Aorta (tissue), 5 donors: ENCODE measurements at regions not wholly inside any gene's neighbourhood (a gene's known extent, or its start where the extent isn't known, plus 50 kb on each side); places are given as distances from the start of the nearest gene placed in this dataset.

Experiments
- ATAC-seq: fragments of 200-7000 bp; cut with Tn5 transposase; one replicate; pipeline ENCODE4 v1.9.1; 2022; ENCODE audit warnings: moderate library complexity; ENCODE audit not compliant: low FRiP score
- DNase-seq, 2 donors: peaks; one replicate each; pipeline ENCODE4 v3.0.0-alpha.2; 2020
- H3K27ac ChIP-seq, 2 donors: one replicate each; pipeline ENCODE4 v1.5.1; 2013; ENCODE audit warnings: low read length in 2 of 2, mild to moderate bottlenecking in 2 of 2, moderate library complexity in 2 of 2, control low read depth in 1 of 2, inconsistent platforms in 1 of 2, low read depth in 1 of 2
- H3K27me3 ChIP-seq, 2 donors: one replicate each; pipeline ENCODE4 v1.6.1; 2013; ENCODE audit warnings: control low read depth in 1 of 2, low read length in 1 of 2, mild to moderate bottlenecking in 1 of 2, moderate library complexity in 1 of 2; ENCODE audit not compliant: insufficient read depth in 2 of 2, control insufficient read depth in 1 of 2
- H3K36me3 ChIP-seq, 2 donors: one replicate each; pipeline ENCODE4 v1.6.1; 2013; ENCODE audit warnings: control low read depth in 1 of 2, low read length in 1 of 2, mild to moderate bottlenecking in 1 of 2; ENCODE audit not compliant: insufficient read depth in 2 of 2, control insufficient read depth in 1 of 2
- H3K4me1 ChIP-seq, 2 donors: one replicate each; pipeline ENCODE4 v1.6.1; 2013; ENCODE audit warnings: low read length in 2 of 2, control low read depth in 1 of 2, mild to moderate bottlenecking in 1 of 2, moderate library complexity in 1 of 2; ENCODE audit not compliant: insufficient read depth in 2 of 2, control insufficient read depth in 1 of 2
- H3K4me3 ChIP-seq, 2 donors: one replicate each; pipeline ENCODE4 v1.5.1; 2013; ENCODE audit warnings: low read length in 2 of 2, control low read depth in 1 of 2, mild to moderate bottlenecking in 1 of 2
- H3K9me3 ChIP-seq: one replicate; pipeline ENCODE4 v1.6.1; 2013; ENCODE audit warnings: mild to moderate bottlenecking, low read length; ENCODE audit not compliant: control insufficient read depth
- WGBS, 2 donors: extraction: QIAGEN DNeasy Blood & Tissue Kit; methylation state at CpG; one replicate each; pipeline ENCODE4 v1.1.7; 2013; 5-methylcytosine and 5-hydroxymethylcytosine counted together
- intact Hi-C, 2 donors: fragments of 100-400 bp; cut with DNase I; formaldehyde crosslinking; loops; one replicate each; pipeline versions ENCODE4 v1.14.2 to v1.15.0; 2022
- donor health status: healthy with polysubstance abuse.
- donor health status: Bipolar disorder and iron deficiency.
- donor health status: DM: no; HTN: no; CAD: no.
- donor health status: DM: no; HTN: no; CAD: no.
- donor health status: DM: yes; HTN: yes; CAD: no.

DNA sequence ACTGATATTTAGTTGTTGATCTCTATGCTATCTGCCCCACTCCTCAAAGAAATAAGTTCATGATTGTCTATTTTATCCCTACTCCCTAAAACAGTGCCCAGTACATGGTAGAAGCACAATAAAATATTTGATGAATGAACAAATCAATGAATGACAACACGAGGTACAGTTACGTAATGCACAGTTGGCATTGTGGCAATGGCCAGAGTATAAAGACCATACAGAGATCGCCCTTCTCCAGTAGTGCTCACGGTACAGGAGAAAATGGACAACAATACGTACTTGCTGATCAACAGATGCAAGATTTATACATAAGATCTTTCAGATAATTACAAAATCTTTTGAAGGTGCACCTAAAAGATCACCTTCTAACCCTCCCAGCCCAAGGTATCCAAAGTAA, 225.4 kb downstream of the KLF12 start:
- H3K27me3 ChIP-seq: no peaks in the 10 kb centered on the region
- H3K4me3 ChIP-seq: no peak overlapping the region
- H3K4me1 ChIP-seq: peaks cover 0 to 5% of the 10 kb centered on the region in 2 donors
- H3K27ac ChIP-seq: no peak overlapping the region
- no peak for DNase-seq
- no peak for ATAC-seq
- H3K36me3 ChIP-seq: no peaks in the 10 kb centered on the region
- H3K9me3 ChIP-seq: no peaks in the 10 kb centered on the region
- intact Hi-C loops: no loop called here
- 95 to 96% methylated on average over 5 of the region's 5 CpGs for WGBS, 2 donors

DNA sequence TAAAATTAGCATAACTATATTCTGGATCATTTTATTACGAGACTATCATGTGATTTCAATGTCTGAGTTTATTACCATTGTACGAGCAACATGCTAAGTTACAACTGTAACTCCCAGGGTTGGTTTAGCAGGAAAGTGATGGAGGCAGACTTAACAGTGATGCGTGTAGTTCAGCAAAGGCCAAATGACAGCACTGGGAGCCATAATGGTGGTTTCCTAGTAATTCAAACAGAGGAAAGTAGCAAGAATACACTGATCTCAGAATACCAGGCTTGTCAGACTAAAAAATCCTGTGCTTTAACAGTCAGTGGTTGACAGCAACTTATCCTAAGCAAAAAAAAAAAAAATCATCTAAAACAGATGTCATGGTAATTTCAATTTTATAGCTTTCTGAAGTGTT, 229.6 kb downstream of the KLF12 start:
- ATAC-seq (no peak), DNase-seq (no peak)
- Histone ChIP-seq H3K9me3 (no peaks in the 10 kb centered on the region), H3K36me3 (no peaks in the 10 kb centered on the region), H3K4me1 (peaks cover 0 to 2% of the 10 kb centered on the region in 2 donors), H3K27me3 (no peaks in the 10 kb centered on the region), H3K4me3 (no peak overlapping the region), H3K27ac (no peak overlapping the region)
- 97 to 100% methylated on average over 3 of the region's 3 CpGs for WGBS, 2 donors
- intact Hi-C loops: no loop called here

DNA sequence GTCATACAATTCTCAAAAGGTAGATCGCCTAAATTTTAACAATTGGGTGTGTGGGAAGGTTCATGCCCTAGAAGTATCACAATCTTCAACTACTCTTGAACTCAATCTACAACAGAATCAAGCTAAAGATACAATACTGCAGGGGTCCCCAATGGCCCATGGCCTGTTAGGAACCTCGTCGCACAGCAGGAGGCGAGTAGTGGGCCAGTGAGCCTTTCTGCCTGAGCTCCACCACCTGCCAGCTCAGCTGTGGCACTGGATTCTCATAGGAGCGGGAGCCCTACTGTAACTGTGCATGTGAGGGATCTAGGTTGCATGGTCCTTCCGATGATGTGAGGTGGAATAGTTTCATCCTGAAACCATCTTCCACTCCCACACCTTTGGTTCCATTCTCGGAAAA, 230.6 kb downstream of the KLF12 start:
- DNase-seq: no peak
- Histone ChIP-seq H3K36me3 (no peaks in the 10 kb centered on the region), H3K4me1 (peaks cover 0 to 7% of the 10 kb centered on the region in 2 donors), H3K27ac (no peak overlapping the region), H3K9me3 (no peaks in the 10 kb centered on the region), H3K4me3 (no peak overlapping the region), H3K27me3 (no peaks in the 10 kb centered on the region)
- intact Hi-C loops: no loop called here
- 94 to 95% methylated on average over 7 of the region's 7 CpGs for WGBS, 2 donors
- no peak for ATAC-seq

DNA sequence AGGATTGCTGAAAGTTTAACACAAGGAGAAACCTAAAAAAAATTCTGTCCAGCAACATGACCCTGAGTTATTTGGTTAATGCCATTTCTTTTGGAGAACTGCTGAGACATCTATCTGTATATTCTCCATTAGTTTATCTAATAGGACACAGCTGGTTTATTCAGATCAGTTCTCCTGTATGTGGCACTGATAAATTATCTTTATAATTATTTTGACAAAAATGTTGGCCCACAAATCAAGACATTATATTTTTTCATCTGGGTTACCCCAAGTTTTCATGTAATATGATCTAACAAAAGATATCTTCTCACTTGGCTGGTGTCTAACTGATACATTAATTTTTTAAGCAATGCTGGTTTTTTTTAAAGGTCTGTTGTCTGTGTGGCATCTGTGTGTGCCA, 231.4 kb downstream of the KLF12 start:
- Histone ChIP-seq H3K36me3 (no peaks in the 10 kb centered on the region), H3K4me1 (peaks cover 0 to 7% of the 10 kb centered on the region in 2 donors), H3K27ac (no peak overlapping the region), H3K9me3 (no peaks in the 10 kb centered on the region), H3K4me3 (no peak overlapping the region), H3K27me3 (no peaks in the 10 kb centered on the region)
- ATAC-seq (no peak), DNase-seq (no peak)
- intact Hi-C loops: no loop called here

DNA sequence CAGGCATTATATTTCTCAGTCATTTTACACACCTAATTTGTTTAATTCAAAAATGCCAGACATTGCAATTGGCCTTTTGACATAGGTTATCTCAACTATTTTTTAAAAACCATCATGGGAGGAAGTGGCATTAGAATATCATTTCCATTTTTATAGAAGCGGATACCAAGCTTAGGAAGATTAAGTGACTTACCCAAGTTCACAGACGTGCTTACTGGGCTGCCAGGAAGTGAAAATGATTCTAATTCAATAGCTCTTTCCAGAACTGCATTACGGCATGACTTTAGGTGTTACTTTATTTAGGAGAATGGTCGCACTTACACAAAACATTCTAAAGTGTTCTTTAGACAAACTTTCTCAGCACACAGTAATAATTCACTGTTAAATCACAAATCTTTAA, 231.9 kb downstream of the KLF12 start:
- H3K9me3 ChIP-seq: no peaks in the 10 kb centered on the region
- DNase-seq: no peak
- no peak overlapping the region for H3K27ac ChIP-seq
- intact Hi-C loops: no loop called here
- no peaks in the 10 kb centered on the region for H3K36me3 ChIP-seq
- H3K4me1 ChIP-seq: peaks cover 0 to 7% of the 10 kb centered on the region in 2 donors
- WGBS, 2 donors: 55 to 57% methylated on average over 4 of the region's 4 CpGs
- no peaks in the 10 kb centered on the region for H3K27me3 ChIP-seq
- ATAC-seq: no peak
- H3K4me3 ChIP-seq: no peak overlapping the region

DNA sequence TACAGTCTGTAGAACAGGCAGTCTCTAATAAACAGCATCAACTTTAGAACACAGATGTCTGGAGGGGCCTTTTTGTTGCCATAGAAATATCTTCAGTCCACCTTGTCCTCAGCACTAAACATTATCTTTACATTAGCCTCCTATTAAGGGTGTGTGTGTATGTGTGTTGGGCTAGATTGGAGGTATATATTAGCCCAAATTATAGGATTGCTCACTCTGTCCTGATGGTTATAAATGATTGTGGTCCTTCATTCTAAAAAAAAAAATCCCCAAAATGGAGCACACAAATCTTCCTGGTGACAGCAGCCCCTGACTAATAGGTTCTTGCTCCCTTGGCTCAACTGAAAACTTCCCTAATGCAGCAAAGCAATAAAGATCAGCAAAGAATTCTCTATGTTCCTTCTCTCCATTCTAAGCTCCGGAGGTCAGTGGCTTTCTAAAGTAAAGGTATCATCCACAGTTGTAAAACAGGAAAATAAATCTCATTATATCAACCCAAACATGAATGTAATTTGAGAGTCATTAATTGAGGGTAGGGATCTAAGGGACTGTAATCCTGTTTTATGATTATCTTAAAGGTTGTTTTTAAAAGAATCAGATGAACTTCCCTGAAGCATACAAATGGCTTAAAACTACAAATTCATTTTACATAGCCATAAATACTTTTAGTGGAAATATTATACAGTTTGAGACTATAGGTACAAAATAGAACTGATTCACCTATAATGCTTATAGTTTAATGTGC, 232.7 kb downstream of the KLF12 start:
- intact Hi-C loops: no loop called here
- Histone ChIP-seq H3K27ac (no peak overlapping the region), H3K36me3 (no peaks in the 10 kb centered on the region), H3K4me3 (no peak overlapping the region), H3K27me3 (no peaks in the 10 kb centered on the region), H3K9me3 (no peaks in the 10 kb centered on the region), H3K4me1 (peaks cover 0 to 7% of the 10 kb centered on the region in 2 donors)
- DNase-seq (no peak), ATAC-seq (no peak)
- WGBS, 2 donors: 83 to 86% methylated on average over 1 of the region's 1 CpG

DNA sequence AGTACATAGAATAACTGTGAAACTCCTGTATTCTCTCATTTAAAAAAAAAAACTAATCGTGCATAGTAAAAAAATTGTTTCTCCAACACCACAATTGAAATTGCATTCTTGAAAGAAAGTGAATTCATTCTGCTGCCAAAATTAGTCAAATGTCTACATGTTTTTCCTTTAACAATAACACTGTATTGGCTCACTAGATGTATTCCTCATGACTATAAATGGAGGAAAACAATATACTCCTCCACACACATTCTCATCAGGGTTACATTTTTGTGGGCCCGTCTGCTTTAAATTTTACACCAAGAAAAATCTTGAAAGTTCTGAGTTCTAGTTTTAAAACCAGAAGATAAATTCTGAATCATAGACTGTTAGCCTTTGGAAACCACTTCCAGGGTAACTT, 233.6 kb downstream of the KLF12 start:
- Histone ChIP-seq H3K4me3 (no peak overlapping the region), H3K27me3 (no peaks in the 10 kb centered on the region), H3K4me1 (peaks cover 0 to 7% of the 10 kb centered on the region in 2 donors), H3K36me3 (no peaks in the 10 kb centered on the region), H3K9me3 (no peaks in the 10 kb centered on the region), H3K27ac (no peak overlapping the region)
- intact Hi-C loops: no loop called here
- no peak for DNase-seq
- WGBS, 2 donors: 5 to 10% methylated on average over 2 of the region's 2 CpGs
- no peak for ATAC-seq

DNA sequence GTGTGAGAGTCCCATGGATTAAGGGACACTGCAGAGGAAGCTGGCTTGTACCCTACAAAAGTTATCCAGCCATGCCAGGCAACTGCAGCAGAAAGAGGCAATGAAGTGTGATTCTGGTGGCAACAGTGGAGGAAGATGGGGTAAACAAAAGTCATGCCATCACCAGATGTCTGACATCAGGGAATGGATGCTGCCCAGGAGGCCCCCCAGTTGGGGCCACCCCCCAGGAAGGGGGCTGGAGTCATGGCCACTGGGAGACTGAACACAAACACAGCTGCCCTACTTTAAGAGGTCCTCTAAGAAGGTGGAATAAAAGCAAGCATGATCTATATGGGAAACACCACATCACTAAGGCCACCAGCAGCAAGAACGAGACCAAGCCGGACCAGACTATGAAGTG, 235.3 kb downstream of the KLF12 start:
- no peak overlapping the region for H3K27ac ChIP-seq
- no peaks in the 10 kb centered on the region for H3K9me3 ChIP-seq
- intact Hi-C loops: no loop called here
- no peak for DNase-seq
- WGBS, 2 donors: 98% methylated on average over 2 of the region's 2 CpGs
- no peak for ATAC-seq
- no peaks in the 10 kb centered on the region for H3K27me3 ChIP-seq
- H3K36me3 ChIP-seq: no peaks in the 10 kb centered on the region
- H3K4me1 ChIP-seq: peaks cover 0 to 7% of the 10 kb centered on the region in 2 donors
- no peak overlapping the region for H3K4me3 ChIP-seq

DNA sequence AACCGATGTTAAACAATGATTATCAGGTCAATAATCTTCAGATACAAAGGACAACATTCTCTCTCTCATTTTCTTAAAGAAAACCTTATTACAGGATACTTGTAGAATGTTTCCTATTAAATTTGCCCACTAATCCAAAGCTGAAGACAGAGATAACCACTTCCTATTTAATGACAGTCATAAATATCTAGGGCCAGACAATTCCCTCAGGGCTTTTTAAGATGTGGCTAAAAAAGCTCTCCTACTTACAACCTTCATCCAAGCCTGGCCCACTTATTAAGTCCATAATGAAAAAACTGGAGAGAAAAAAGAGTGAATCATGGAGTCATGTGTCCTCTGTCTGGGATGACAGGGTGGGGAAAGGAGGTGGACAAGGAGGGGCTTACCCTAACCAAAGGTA, 235.9 kb downstream of the KLF12 start:
- DNase-seq (no peak), ATAC-seq (no peak)
- intact Hi-C loops: no loop called here
- Histone ChIP-seq H3K36me3 (no peaks in the 10 kb centered on the region), H3K9me3 (no peaks in the 10 kb centered on the region), H3K4me3 (no peak overlapping the region), H3K27ac (no peak overlapping the region), H3K4me1 (peaks cover 0 to 7% of the 10 kb centered on the region in 2 donors), H3K27me3 (no peaks in the 10 kb centered on the region)
- 97 to 100% methylated on average over 1 of the region's 1 CpG for WGBS, 2 donors
